ENCODE measurements at regions not wholly inside any gene's neighbourhood (a gene's known extent, or its start where the extent isn't known, plus 50 kb on each side); places are given as distances from the start of the nearest gene placed in this dataset.
A peak's percentile ranks its signal among the peaks of the same experiment; 100 is the strongest.

- no peaks in the 10 kb centered on the region for H3K36me3 Mint-ChIP-seq
- DNase-seq, result no peak
- no peak for ATAC-seq
- H3K9me3 Mint-ChIP-seq, result peaks cover 0 to 30% (median 4%) of the 10 kb centered on the region in 9 donors
- H3K4me1 Mint-ChIP-seq, result no peaks in the 10 kb centered on the region
- H3K27me3 Mint-ChIP-seq, result no peaks in the 10 kb centered on the region
- POLR2A ChIA-PET, result no interaction called here
- no peak overlapping the region for H3K4me3 Mint-ChIP-seq
- no peak overlapping the region for H3K27ac Mint-ChIP-seq
These were observed 462.9 kb upstream of the RGPD4 start for GRCh38 chr2:107363806-107364205.

DNA sequence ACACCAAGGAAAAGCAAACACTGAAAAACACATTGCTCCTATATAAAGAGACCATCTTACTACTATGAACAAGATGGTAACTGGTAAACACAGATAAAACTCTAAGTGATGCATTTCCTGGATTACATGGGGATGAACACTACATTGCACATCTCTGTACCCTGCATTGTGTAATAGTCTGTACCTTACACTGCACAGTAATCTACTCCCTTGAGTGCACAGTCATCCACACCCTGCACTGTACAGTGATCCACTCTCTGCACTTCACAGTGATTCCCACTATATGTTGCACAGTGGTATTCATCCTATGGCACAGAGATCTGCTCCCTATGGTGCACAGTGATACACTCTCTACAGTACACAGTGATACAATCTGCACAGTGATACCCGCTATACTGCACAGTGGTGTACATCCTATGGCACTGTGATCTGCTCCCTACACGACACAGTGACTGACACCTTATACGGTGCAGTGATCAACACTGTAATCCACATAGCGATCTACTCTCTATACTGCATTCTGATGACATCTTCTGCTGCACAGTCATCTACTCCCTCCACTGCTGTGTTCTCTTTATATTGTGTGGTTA is 462.2 kb upstream of the RGPD4 start:
- Mint-ChIP-seq H3K27ac (no peak overlapping the region), H3K4me3 (no peak overlapping the region)
- POLR2A ChIA-PET, result no interaction called here

GRCh38 chr2:107374249-107374648 is 452.4 kb upstream of the RGPD4 start:
- no peak overlapping the region for H3K27ac Mint-ChIP-seq
- no peaks in the 10 kb centered on the region for H3K4me1 Mint-ChIP-seq
- H3K4me3 Mint-ChIP-seq, result no peak overlapping the region
- no peak for ATAC-seq
- peaks cover 0 to 5% (median 0%) of the 10 kb centered on the region in 3 donors for H3K36me3 Mint-ChIP-seq
- peaks cover 0 to 29% (median 9%) of the 10 kb centered on the region in 9 donors for H3K9me3 Mint-ChIP-seq
- no peak for DNase-seq
- POLR2A ChIA-PET, result no interaction called here
- H3K27me3 Mint-ChIP-seq, result no peaks in the 10 kb centered on the region

More for the DNA sequence above, 462.2 kb upstream of the RGPD4 start:
- H3K27me3 Mint-ChIP-seq, result no peaks in the 10 kb centered on the region
- DNase-seq (no peak), ATAC-seq (no peak)
- H3K4me1 Mint-ChIP-seq, result no peaks in the 10 kb centered on the region
- peaks cover 0 to 30% (median 5%) of the 10 kb centered on the region in 9 donors for H3K9me3 Mint-ChIP-seq
- no peaks in the 10 kb centered on the region for H3K36me3 Mint-ChIP-seq

GRCh38 chr2:107376909-107377308 is 449.8 kb upstream of the RGPD4 start:
- ATAC-seq, result no peak

GRCh38 chr2:107380912-107381311 is 445.8 kb upstream of the RGPD4 start:
- ATAC-seq, result no peak
- no peak for DNase-seq
- no peaks in the 10 kb centered on the region for H3K27me3 Mint-ChIP-seq
- POLR2A ChIA-PET, result no interaction called here
- H3K36me3 Mint-ChIP-seq, result no peaks in the 10 kb centered on the region
- no peaks in the 10 kb centered on the region for H3K4me1 Mint-ChIP-seq
- H3K4me3 Mint-ChIP-seq, result no peak overlapping the region
- H3K9me3 Mint-ChIP-seq, result peaks cover 0 to 15% (median 2%) of the 10 kb centered on the region in 9 donors
- H3K27ac Mint-ChIP-seq, result no peak overlapping the region

More at GRCh38 chr2:107376909-107377308, 449.8 kb upstream of the RGPD4 start:
- no peaks in the 10 kb centered on the region for H3K4me1 Mint-ChIP-seq
- H3K4me3 Mint-ChIP-seq, result no peak overlapping the region
- H3K27me3 Mint-ChIP-seq, result no peaks in the 10 kb centered on the region
- peaks cover 0 to 19% (median 4%) of the 10 kb centered on the region in 9 donors for H3K9me3 Mint-ChIP-seq
- no peak overlapping the region for H3K27ac Mint-ChIP-seq
- peaks cover 0 to 5% (median 0%) of the 10 kb centered on the region in 3 donors for H3K36me3 Mint-ChIP-seq
- DNase-seq, result no peak
- POLR2A ChIA-PET, result no interaction called here

GRCh38 chr2:107383691-107384090 is 443.0 kb upstream of the RGPD4 start:
- POLR2A ChIA-PET, result no interaction called here
- ATAC-seq, result no peak
- DNase-seq, result no peak
- no peak overlapping the region for H3K4me3 Mint-ChIP-seq
- no peak overlapping the region for H3K27ac Mint-ChIP-seq
- H3K36me3 Mint-ChIP-seq, result no peaks in the 10 kb centered on the region
- H3K27me3 Mint-ChIP-seq, result no peaks in the 10 kb centered on the region
- peaks cover 0 to 32% (median 5%) of the 10 kb centered on the region in 9 donors for H3K9me3 Mint-ChIP-seq
- no peaks in the 10 kb centered on the region for H3K4me1 Mint-ChIP-seq

DNA sequence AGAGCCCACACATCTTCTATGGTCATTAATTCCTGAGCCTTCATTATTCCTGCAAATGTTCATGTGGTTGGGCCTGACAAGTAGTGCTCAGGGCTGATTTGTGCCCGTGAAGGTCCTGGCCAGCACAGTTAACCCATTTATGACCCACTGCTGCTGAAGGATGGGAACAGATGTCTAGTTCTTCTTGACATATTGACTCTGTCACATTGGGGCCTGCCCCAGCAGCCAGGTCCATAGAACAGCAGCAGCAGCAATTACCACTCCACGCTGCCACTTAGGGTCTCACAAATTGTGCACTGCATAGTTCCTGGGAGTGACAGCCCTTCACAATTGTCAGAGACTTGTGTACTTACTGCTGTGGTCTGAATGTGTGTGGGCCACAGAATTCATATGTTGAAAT is 442.3 kb upstream of the RGPD4 start:
- no peaks in the 10 kb centered on the region for H3K4me1 Mint-ChIP-seq

GRCh38 chr2:107385921-107386320 is 440.8 kb upstream of the RGPD4 start:
- no peaks in the 10 kb centered on the region for H3K36me3 Mint-ChIP-seq
- H3K9me3 Mint-ChIP-seq, result peaks cover 0 to 34% (median 4%) of the 10 kb centered on the region in 9 donors
- no peak overlapping the region for H3K4me3 Mint-ChIP-seq
- POLR2A ChIA-PET, result no interaction called here
- no peaks in the 10 kb centered on the region for H3K27me3 Mint-ChIP-seq
- ATAC-seq (no peak), DNase-seq (no peak)
- H3K27ac Mint-ChIP-seq, result no peak overlapping the region
- no peaks in the 10 kb centered on the region for H3K4me1 Mint-ChIP-seq

More for the DNA sequence above, 442.3 kb upstream of the RGPD4 start:
- H3K27me3 Mint-ChIP-seq, result no peaks in the 10 kb centered on the region
- H3K36me3 Mint-ChIP-seq, result no peaks in the 10 kb centered on the region
- H3K4me3 Mint-ChIP-seq, result no peak overlapping the region
- H3K27ac Mint-ChIP-seq, result no peak overlapping the region
- POLR2A ChIA-PET, result no interaction called here
- ATAC-seq (no peak), DNase-seq (no peak)
- H3K9me3 Mint-ChIP-seq, result peaks cover 0 to 39% (median 5%) of the 10 kb centered on the region in 9 donors

GRCh38 chr2:107392241-107392704 is 434.4 kb upstream of the RGPD4 start:
- H3K27ac Mint-ChIP-seq, result no peak overlapping the region
- H3K4me3 Mint-ChIP-seq, result no peak overlapping the region
- H3K9me3 Mint-ChIP-seq, result peaks cover 0 to 20% (median 3%) of the 10 kb centered on the region in 9 donors
- POLR2A ChIA-PET, result no interaction called here
- H3K4me1 Mint-ChIP-seq, result no peaks in the 10 kb centered on the region
- DNase-seq (peak in 1 of 10 donors; percentile 4), ATAC-seq (no peak)
- H3K36me3 Mint-ChIP-seq, result no peaks in the 10 kb centered on the region
- no peaks in the 10 kb centered on the region for H3K27me3 Mint-ChIP-seq

- POLR2A ChIA-PET, result no interaction called here
- Mint-ChIP-seq H3K4me3 (no peak overlapping the region), H3K4me1 (no peaks in the 10 kb centered on the region), H3K36me3 (no peaks in the 10 kb centered on the region), H3K27me3 (peaks cover 0 to 4% (median 0%) of the 10 kb centered on the region in 5 donors), H3K9me3 (peaks cover 0 to 16% (median under 1%) of the 10 kb centered on the region in 9 donors), H3K27ac (no peak overlapping the region)
- ATAC-seq (no peak), DNase-seq (no peak)
These were observed 433.2 kb upstream of the RGPD4 start for GRCh38 chr2:107393516-107393915.

DNA sequence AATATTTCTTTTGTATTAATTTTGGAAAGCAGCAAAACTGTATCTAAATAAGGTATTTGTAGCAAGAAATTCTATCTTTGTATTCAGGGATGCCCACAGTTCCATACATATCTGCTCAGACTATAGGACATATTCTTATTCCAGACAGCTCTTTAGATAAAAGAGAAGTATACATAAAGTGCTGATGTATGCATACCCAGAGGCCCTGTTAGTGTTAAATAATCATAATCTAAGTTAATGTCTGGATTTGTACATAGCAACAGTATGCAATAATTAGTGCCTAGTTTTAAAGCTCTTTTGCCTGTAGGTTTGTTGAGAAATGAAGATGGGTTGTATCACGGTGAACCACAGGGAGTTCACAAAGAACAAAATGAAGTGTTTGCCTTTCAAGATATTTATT is 428.0 kb upstream of the RGPD4 start:
- peaks cover 0 to 4% (median 0%) of the 10 kb centered on the region in 5 donors for H3K27me3 Mint-ChIP-seq
- DNase-seq, result no peak
- no peak overlapping the region for H3K27ac Mint-ChIP-seq
- H3K4me3 Mint-ChIP-seq, result no peak overlapping the region
- POLR2A ChIA-PET, result no interaction called here
- peaks cover 0 to 4% (median 0%) of the 10 kb centered on the region in 9 donors for H3K9me3 Mint-ChIP-seq
- H3K4me1 Mint-ChIP-seq, result no peaks in the 10 kb centered on the region
- no peak for ATAC-seq
- no peaks in the 10 kb centered on the region for H3K36me3 Mint-ChIP-seq

DNA sequence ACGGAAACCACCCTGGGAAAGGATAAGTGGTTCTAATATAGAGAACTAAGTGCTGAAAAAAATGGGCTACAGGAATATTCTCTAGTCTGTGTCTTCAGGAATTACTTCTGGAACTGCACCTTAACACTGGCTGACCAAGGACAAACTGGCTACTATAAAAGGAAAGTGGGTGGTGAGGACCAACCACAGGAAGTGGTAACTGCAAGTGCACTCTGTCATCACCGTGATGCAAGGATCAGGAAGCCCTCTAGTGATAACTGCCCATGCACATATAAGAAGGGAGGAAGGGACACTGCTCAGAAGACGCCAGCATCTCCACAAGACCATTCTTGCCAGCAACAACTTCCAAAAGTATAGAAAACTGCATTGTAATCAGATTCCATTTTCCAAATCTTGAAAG is 424.4 kb upstream of the RGPD4 start:
- H3K27me3 Mint-ChIP-seq, result peaks cover 0 to 4% (median 0%) of the 10 kb centered on the region in 5 donors

GRCh38 chr2:107405261-107405660 is 421.4 kb upstream of the RGPD4 start:
- Mint-ChIP-seq H3K27me3 (no peaks in the 10 kb centered on the region), H3K27ac (no peak overlapping the region), H3K4me3 (no peak overlapping the region), H3K4me1 (no peaks in the 10 kb centered on the region), H3K36me3 (no peaks in the 10 kb centered on the region), H3K9me3 (peaks cover 0 to 9% (median 0%) of the 10 kb centered on the region in 9 donors)
- no peak for ATAC-seq
- no peak for DNase-seq
- POLR2A ChIA-PET, result no interaction called here

More for the DNA sequence above, 424.4 kb upstream of the RGPD4 start:
- no peak for DNase-seq
- Mint-ChIP-seq H3K27ac (no peak overlapping the region), H3K36me3 (no peaks in the 10 kb centered on the region), H3K4me3 (no peak overlapping the region), H3K4me1 (no peaks in the 10 kb centered on the region), H3K9me3 (peaks cover 0 to 9% (median 0%) of the 10 kb centered on the region in 9 donors)
- ATAC-seq, result no peak
- POLR2A ChIA-PET, result no interaction called here

- no peak overlapping the region for H3K27ac Mint-ChIP-seq
- DNase-seq (no peak), ATAC-seq (no peak)
- H3K9me3 Mint-ChIP-seq, result peaks cover 0 to 9% (median under 1%) of the 10 kb centered on the region in 9 donors
- POLR2A ChIA-PET, result no interaction called here
- no peaks in the 10 kb centered on the region for H3K4me1 Mint-ChIP-seq
- H3K27me3 Mint-ChIP-seq, result no peaks in the 10 kb centered on the region
- H3K36me3 Mint-ChIP-seq, result no peaks in the 10 kb centered on the region
- no peak overlapping the region for H3K4me3 Mint-ChIP-seq
These were observed 419.7 kb upstream of the RGPD4 start for GRCh38 chr2:107407017-107407416.

Data from naive thymus-derived CD8-positive, alpha-beta T cell (primary cell).